H1 (cell line): ENCODE measurements at regions not wholly inside any gene's neighbourhood (a gene's known extent, or its start where the extent isn't known, plus 50 kb on each side); places are given as distances from the start of the nearest gene placed in this dataset.
A peak's percentile ranks its signal among the peaks of the same experiment; 100 is the strongest.

Experiments used
- CTCF ChIA-PET: fragments of 300-600 bp; sonication (Branson Sonifier 250); formaldehyde crosslinking; loops from one replicate; lab custom pipeline; 2021; ENCODE audit not compliant: partially characterized antibody; lab: Charles Lee
- POLR2A ChIA-PET: fragments of 300-600 bp; sonication (Branson Sonifier 250); formaldehyde crosslinking; loops from one replicate; lab custom pipeline; 2021; ENCODE audit warnings: inconsistent platforms; ENCODE audit not compliant: partially characterized antibody; lab: Charles Lee
- DNase-seq, 2 experiments: peaks; one replicate each; pipeline versions ENCODE4 v3.0.0 to v3.0.0-alpha.2; 2010 to 2022; ENCODE audit warnings: low spot score in 2 of 2, low read depth in 1 of 2, mixed read lengths in 1 of 2
- FAIRE-seq: peaks from 2 replicates; lab custom pipeline; 2011; peaks lifted over from hg19 to GRCh38; lab: Jason Lieb, UNC
- H2AFZ ChIP-seq: 2 replicates; pipeline ENCODE4 v1.8.1; 2012; ENCODE audit warnings: low read length, inconsistent platforms
- H2AK5ac ChIP-seq: 2 replicates; pipeline ENCODE4 v1.6.1; 2013; ENCODE audit warnings: low read depth, low read length
- H2BK120ac ChIP-seq: replicated peaks from 2 replicates; pipeline ENCODE3; 2013; ENCODE audit warnings: low read depth, low read length, inconsistent platforms
- H2BK12ac ChIP-seq: 2 replicates; pipeline ENCODE4 v1.6.1; 2013; ENCODE audit warnings: low read depth, low read length
- H2BK15ac ChIP-seq: 2 replicates; pipeline ENCODE4 v1.6.1; 2013; ENCODE audit warnings: low read length
- H2BK20ac ChIP-seq: 2 replicates; pipeline ENCODE4 v1.6.1; 2013; ENCODE audit warnings: low read length
- H2BK5ac ChIP-seq: 2 replicates; pipeline ENCODE4 v1.6.1; 2013; ENCODE audit warnings: low read depth, low read length
- H3K14ac ChIP-seq: 2 replicates; pipeline ENCODE4 v1.6.1; 2013; ENCODE audit warnings: inconsistent platforms; ENCODE audit not compliant: insufficient read length
- H3K18ac ChIP-seq: 2 replicates; pipeline ENCODE4 v1.6.1; 2013; ENCODE audit warnings: low read length; ENCODE audit errors: extremely low read depth
- H3K23ac ChIP-seq: 2 replicates; pipeline ENCODE4 v1.6.1; 2013; ENCODE audit warnings: inconsistent platforms; ENCODE audit not compliant: insufficient read length
- H3K23me2 ChIP-seq: 2 replicates; pipeline ENCODE4 v1.6.1; 2013; ENCODE audit warnings: low read depth, low read length
- H3K27ac ChIP-seq: 2 replicates; pipeline ENCODE4 v1.6.1; 2011; ENCODE audit warnings: low read depth, low read length, inconsistent platforms
- H3K27me3 ChIP-seq, 4 experiments: replicated peaks in 1 of 4; 1 replicate in 1 of 4; 2 replicates in 3 of 4; pipeline versions ENCODE4 v1.6.1 to v1.8.1; 2011 to 2013; ENCODE audit warnings: low read length in 3 of 4, mild to moderate bottlenecking in 3 of 4, inconsistent platforms in 2 of 4, mixed read lengths in 2 of 4, moderate library complexity in 1 of 4; ENCODE audit not compliant: control insufficient read depth in 3 of 4, insufficient read depth in 3 of 4; ENCODE audit errors: extremely low read depth in 1 of 4
- H3K36me3 ChIP-seq, 4 experiments: 2 replicates each; pipeline versions ENCODE4 v1.6.1 to v1.8.1; 2011 to 2013; ENCODE audit warnings: mild to moderate bottlenecking in 4 of 4, low read length in 3 of 4, moderate library complexity in 2 of 4, control low read depth in 1 of 4, inconsistent platforms in 1 of 4; ENCODE audit not compliant: insufficient read depth in 4 of 4, control insufficient read depth in 2 of 4
- H3K4ac ChIP-seq: replicated peaks from 2 replicates; pipeline ENCODE3; 2013; ENCODE audit warnings: low read length, low read depth, mixed read lengths, inconsistent platforms; ENCODE audit not compliant: insufficient read length
- H3K4me1 ChIP-seq, 4 experiments: replicated peaks in 1 of 4; 1 replicate in 1 of 4; 2 replicates in 3 of 4; pipeline versions ENCODE4 v1.6.1 to v1.8.1; 2011 to 2013; ENCODE audit warnings: low read length in 3 of 4, inconsistent platforms in 2 of 4, mixed read lengths in 1 of 4; ENCODE audit not compliant: insufficient read depth in 4 of 4, control insufficient read depth in 3 of 4
- H3K4me2 ChIP-seq, 2 experiments: 2 replicates each; pipeline versions ENCODE4 v1.6.1 to v1.8.1; 2011 to 2013; ENCODE audit warnings: low read depth in 2 of 2, low read length in 2 of 2, control low read depth in 1 of 2, inconsistent platforms in 1 of 2, mild to moderate bottlenecking in 1 of 2; ENCODE audit not compliant: insufficient read depth in 1 of 2
- H3K4me3 ChIP-seq, 4 experiments: fragments of 200-600, 300-600 bp in 1 of 4; sonication (generic), shearing (Covaris generic), sonication (Bioruptor Twin) in 1 of 4; 2 replicates each; pipeline versions ENCODE4 v1.5.1 to v1.8.1; 2011 to 2016; ENCODE audit warnings: low read length in 4 of 4, low read depth in 3 of 4, control low read depth in 2 of 4, inconsistent platforms in 2 of 4, mild to moderate bottlenecking in 2 of 4, mixed read lengths in 1 of 4, moderate library complexity in 1 of 4; ENCODE audit not compliant: insufficient read depth in 2 of 4; ENCODE audit errors: extremely low read depth in 1 of 4
- H3K56ac ChIP-seq: replicated peaks from 2 replicates; pipeline ENCODE3; 2013; ENCODE audit warnings: low read depth, mild to moderate bottlenecking, mixed read lengths, low read length, inconsistent platforms; ENCODE audit not compliant: insufficient read length
- H3K79me1 ChIP-seq: 2 replicates; pipeline ENCODE4 v1.6.1; 2013; ENCODE audit warnings: low read depth, low read length, control low read depth
- H3K79me2 ChIP-seq, 2 experiments: 2 replicates each; pipeline versions ENCODE4 v1.6.1 to v1.8.1; 2012 to 2013; ENCODE audit warnings: low read length in 2 of 2, mild to moderate bottlenecking in 2 of 2, inconsistent platforms in 1 of 2; ENCODE audit not compliant: insufficient read depth in 2 of 2, control insufficient read depth in 1 of 2
- H3K9ac ChIP-seq, 4 experiments: replicated peaks in 1 of 4; 1 replicate in 1 of 4; 2 replicates in 3 of 4; pipeline versions ENCODE4 v1.6.1 to v1.8.1; 2011 to 2013; ENCODE audit warnings: low read depth in 3 of 4, low read length in 3 of 4, control low read depth in 2 of 4, mild to moderate bottlenecking in 2 of 4, moderate library complexity in 2 of 4, inconsistent platforms in 1 of 4; ENCODE audit errors: extremely low read depth in 1 of 4
- H3K9me3 ChIP-seq, 2 experiments: 2 replicates each; pipeline versions ENCODE4 v1.6.1 to v1.8.1; 2012 to 2013; ENCODE audit warnings: mild to moderate bottlenecking in 2 of 2, moderate library complexity in 2 of 2, control low read depth in 1 of 2, inconsistent platforms in 1 of 2, low read depth in 1 of 2, low read length in 1 of 2, mixed read lengths in 1 of 2; ENCODE audit not compliant: insufficient read depth in 2 of 2
- H4K20me1 ChIP-seq, 2 experiments: replicated peaks in 1 of 2; 2 replicates each; pipeline versions ENCODE3 to v1.8.1; 2011 to 2013; ENCODE audit warnings: inconsistent platforms in 2 of 2, low read length in 2 of 2, mild to moderate bottlenecking in 1 of 2; ENCODE audit not compliant: insufficient read depth in 2 of 2, control insufficient read depth in 1 of 2
- H4K5ac ChIP-seq: 2 replicates; pipeline ENCODE4 v1.6.1; 2013; ENCODE audit warnings: low read length, low read depth, mixed read lengths, inconsistent platforms; ENCODE audit not compliant: insufficient read length
- H4K8ac ChIP-seq: 2 replicates; pipeline ENCODE4 v1.8.0; 2013; ENCODE audit warnings: mild to moderate bottlenecking, moderate library complexity, low read length, inconsistent platforms; ENCODE audit not compliant: insufficient read depth; ENCODE audit errors: extremely low read depth
- H4K91ac ChIP-seq: replicated peaks from 2 replicates; pipeline ENCODE3; 2013; ENCODE audit warnings: low read length, mixed read lengths, inconsistent platforms; ENCODE audit not compliant: insufficient read length
- CBX5 ChIP-seq: fragments of 300-800, 300-1000 bp; sonication (generic); IDR thresholded peaks from 2 replicates; pipeline ENCODE4 v1.7.1; 2016; ENCODE audit warnings: antibody characterized with exemption, low read length, low read depth
- EZH2 ChIP-seq: fragments of 200-600 bp; sonication (generic); IDR thresholded peaks from 2 replicates; pipeline ENCODE4 v1.7.1; 2012; ENCODE audit warnings: low read depth, mild to moderate bottlenecking, moderate library complexity, low read length, inconsistent platforms; ENCODE audit not compliant: severe bottlenecking
- HDAC6 ChIP-seq: IDR thresholded peaks from one replicate; pipeline ENCODE4 v1.7.1; 2012; ENCODE audit warnings: low read depth, mild to moderate bottlenecking, inconsistent platforms, low read length, moderate library complexity
- JUN ChIP-seq: IDR thresholded peaks from 2 replicates; pipeline ENCODE4 v1.6.1; 2011; ENCODE audit warnings: low read depth, mild to moderate bottlenecking, improper control_type of control experiment, low read length
- POLR2A ChIP-seq, 2 experiments: IDR thresholded peaks; 1 replicate in 1 of 2; 2 replicates in 1 of 2; pipeline ENCODE4 v1.6.1; 2011; ENCODE audit warnings: low read depth in 2 of 2, low read length in 2 of 2, mild to moderate bottlenecking in 2 of 2; ENCODE audit errors: control extremely low read depth in 1 of 2
- RBBP5 ChIP-seq: IDR thresholded peaks from 2 replicates; pipeline ENCODE4 v1.7.1; 2012; ENCODE audit warnings: low read depth, mild to moderate bottlenecking, inconsistent platforms, low read length, moderate library complexity, borderline replicate concordance
- SIN3A ChIP-seq, 2 experiments: IDR thresholded peaks in 1 of 2; conservative IDR thresholded peaks in 1 of 2; 2 replicates each; pipeline ENCODE4 v1.6.1; 2011 to 2012; ENCODE audit warnings: low read length in 2 of 2, improper control_type of control experiment in 1 of 2, low read depth in 1 of 2, mild to moderate bottlenecking in 1 of 2
- SUZ12 ChIP-seq: fragments of 200-600 bp; sonication (generic); IDR thresholded peaks from 2 replicates; pipeline ENCODE4 v1.6.1; 2012; ENCODE audit warnings: mild to moderate bottlenecking, inconsistent platforms, low read length, moderate library complexity, mixed read lengths
- TAF7 ChIP-seq: optimal IDR thresholded peaks from 2 replicates; pipeline ENCODE3; 2011; ENCODE audit warnings: low read depth, mild to moderate bottlenecking, inconsistent platforms, low read length, moderate library complexity, borderline replicate concordance
- WGBS, 2 experiments: shearing (Covaris generic) in 1 of 2; methylation state at CpG; one replicate each; pipeline versions ENCODE4 v1.1.6 to v1.1.7; 2013 to 2015; ENCODE audit warnings: low lambda C conversion rate in 2 of 2, mixed read lengths in 2 of 2, inconsistent platforms in 1 of 2, low coverage in 1 of 2, missing lambda C conversion rate in 1 of 2; ENCODE audit not compliant: insufficient replicate concordance in 2 of 2, insufficient coverage in 1 of 2, insufficient read length in 1 of 2; ENCODE audit errors: extremely low coverage in 1 of 2, missing lambda C conversion rate in 1 of 2; 5-methylcytosine and 5-hydroxymethylcytosine counted together
- TF ChIP-seq, protein P1 (sequence below): IDR thresholded peaks from 2 replicates; pipeline ENCODE4 v1.6.1; 2012; ENCODE audit warnings: low read length, inconsistent platforms

DNA sequence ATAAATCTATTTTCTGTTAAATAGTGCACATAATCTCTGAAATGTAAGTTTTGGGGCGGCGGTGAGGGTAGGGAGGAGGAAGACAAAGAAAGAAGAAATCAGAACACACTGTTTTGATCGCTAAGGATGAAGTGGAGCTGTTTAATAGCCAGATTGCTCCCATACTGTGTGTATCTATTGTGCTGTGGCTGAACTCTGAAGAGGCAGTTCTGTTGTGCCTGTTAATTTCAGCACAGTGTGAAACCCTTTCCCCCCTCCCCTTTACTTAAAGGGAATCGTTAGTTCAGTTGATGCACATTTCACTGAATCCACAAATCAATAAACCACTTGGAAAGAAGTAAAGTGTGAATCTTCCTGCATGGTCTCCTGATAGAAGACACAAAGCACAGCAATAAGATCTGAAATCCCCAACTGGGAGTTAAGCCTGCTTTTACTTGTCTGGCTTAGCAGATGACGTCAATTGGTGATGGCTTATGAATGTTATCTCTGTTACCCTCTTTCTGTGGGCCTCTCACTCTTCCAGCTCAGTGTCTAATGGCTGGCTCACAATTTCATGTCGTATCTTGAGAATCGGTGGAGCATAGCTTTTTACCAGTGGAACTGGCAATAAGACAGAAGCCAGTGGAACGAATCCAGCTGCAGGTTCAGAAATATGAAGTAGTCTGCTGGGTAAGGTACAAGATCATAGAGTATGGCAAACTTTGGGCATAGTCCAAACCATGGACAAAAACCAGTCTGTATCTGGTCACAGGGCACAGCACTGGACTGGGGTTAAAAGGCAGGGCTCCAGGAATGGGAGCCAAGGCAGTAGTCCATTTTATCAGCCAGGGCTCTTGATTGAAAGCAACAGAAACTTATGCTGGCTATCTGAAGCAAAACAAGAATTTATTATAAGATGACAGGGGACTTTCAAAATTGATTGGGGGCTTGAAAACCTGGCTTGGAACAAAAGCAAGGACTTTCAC is 413.5 kb upstream of the SEL1L start:
- Histone ChIP-seq H2AFZ (peak overlapping the region; percentile 67; the same call in 1 of the 2 replicates), H2BK20ac (no peak overlapping the region), H3K4me3 (no peak overlapping the region), H3K18ac (no peak overlapping the region), H2BK12ac (no peak overlapping the region), H3K27ac (no peak overlapping the region), H3K36me3 (no peaks in the 10 kb centered on the region), H3K23ac (no peak overlapping the region), H2BK5ac (no peak overlapping the region), H4K5ac (no peak overlapping the region), H3K56ac (no peak overlapping the region), H3K4me2 (no peak overlapping the region), H2AK5ac (no peak overlapping the region), H2BK15ac (0 out of 2 replicates have a peak overlapping the region, but pooled peaks have one; percentile 31), H2BK120ac (no peak overlapping the region), H3K9me3 (no peaks in the 10 kb centered on the region), H3K4me1 (no peaks in the 10 kb centered on the region), H3K9ac (no peak overlapping the region), H3K23me2 (no peaks in the 10 kb centered on the region), H3K79me2 (no peaks in the 10 kb centered on the region), H4K20me1 (no peaks in the 10 kb centered on the region), H4K91ac (no peak overlapping the region), H3K27me3 (no peaks in the 10 kb centered on the region), H3K14ac (no peak overlapping the region), H4K8ac (no peak overlapping the region), H3K4ac (no peak overlapping the region), H3K79me1 (no peaks in the 10 kb centered on the region)
- DNase-seq = no peak
- 93% methylated on average over 8 of the region's 8 CpGs; no CpG with 5 or more reads in 1 of the 2 experiments for WGBS, 2 experiments
- ChIA-PET CTCF (no interaction called here), POLR2A (no interaction called here)
- FAIRE-seq = no peak
- TF ChIP-seq RBBP5 = no peak
- TF ChIP-seq TAF7 = no peak
- no peak for TF ChIP-seq HDAC6
- TF ChIP-seq SIN3A (conservative IDR thresholded peaks at IDR 0.05 in 1 of 2, IDR thresholded peaks at IDR 0.05 in 1 of 2; ENCODE audit: low read depth in 1 of 2, low read length in 2 of 2) = no peak
- no peak for TF ChIP-seq SUZ12
- no peak for TF ChIP-seq CBX5
- TF ChIP-seq, protein P1, sequence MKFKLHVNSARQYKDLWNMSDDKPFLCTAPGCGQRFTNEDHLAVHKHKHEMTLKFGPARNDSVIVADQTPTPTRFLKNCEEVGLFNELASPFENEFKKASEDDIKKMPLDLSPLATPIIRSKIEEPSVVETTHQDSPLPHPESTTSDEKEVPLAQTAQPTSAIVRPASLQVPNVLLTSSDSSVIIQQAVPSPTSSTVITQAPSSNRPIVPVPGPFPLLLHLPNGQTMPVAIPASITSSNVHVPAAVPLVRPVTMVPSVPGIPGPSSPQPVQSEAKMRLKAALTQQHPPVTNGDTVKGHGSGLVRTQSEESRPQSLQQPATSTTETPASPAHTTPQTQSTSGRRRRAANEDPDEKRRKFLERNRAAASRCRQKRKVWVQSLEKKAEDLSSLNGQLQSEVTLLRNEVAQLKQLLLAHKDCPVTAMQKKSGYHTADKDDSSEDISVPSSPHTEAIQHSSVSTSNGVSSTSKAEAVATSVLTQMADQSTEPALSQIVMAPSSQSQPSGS = no peak
- no peak for TF ChIP-seq POLR2A (IDR thresholded peaks at IDR 0.05; ENCODE audit: control extremely low read depth in 1 of 2, low read depth in 2 of 2, low read length in 2 of 2)
- no peak for TF ChIP-seq EZH2
- no peak for TF ChIP-seq JUN
